HepG2 (cell line): ENCODE measurements at regions not wholly inside any gene's neighbourhood (a gene's known extent, or its start where the extent isn't known, plus 50 kb on each side); places are given as distances from the start of the nearest gene placed in this dataset.

Source experiments
- ATAC-seq: fragments of 200-7000 bp; cut with Tn5 transposase; 3 replicates; pipeline ENCODE4 v1.9.1; 2020; ENCODE audit warnings: mild to moderate bottlenecking, moderate library complexity
- BruUV-seq: library from RNA; stranded (reverse); fragments of 400-500 nt; replicated peaks from 2 replicates; lab custom pipeline; 2021; lab: Mats Ljungman, UMichigan
- CTCF ChIA-PET: fragments of 300-600 bp; formaldehyde crosslinking; extraction: SDS; loops from one replicate; lab custom pipeline; 2021; ENCODE audit warnings: low total read pairs, inconsistent platforms, low intra/inter-chr PET ratio; lab: Yijun Ruan, JAX
- POLR2A ChIA-PET: fragments of 350-600 bp; sonication (Branson Sonifier 250); formaldehyde crosslinking; loops from one replicate; lab custom pipeline; 2020; ENCODE audit warnings: antibody characterized with exemption, inconsistent platforms; lab: Yijun Ruan, JAX
- DNase-seq: peaks from one replicate; pipeline ENCODE4 v3.0.0-alpha.2; 2015; ENCODE audit warnings: low spot score
- FAIRE-seq: peaks from 3 replicates; lab custom pipeline; 2011; peaks lifted over from hg19 to GRCh38; lab: Jason Lieb, UNC
- H2AFZ ChIP-seq: one replicate; pipeline ENCODE4 v1.6.1; 2011; ENCODE audit warnings: low read length, inconsistent platforms
- H3K27ac ChIP-seq: fragments of 300-600 bp; 3 replicates; pipeline ENCODE4 v1.8.0; 2011; ENCODE audit warnings: mixed run types, mild to moderate bottlenecking, mixed read lengths, low read length, inconsistent platforms; ENCODE audit not compliant: insufficient read depth; ENCODE audit errors: extremely low read length
- H3K27me3 ChIP-seq, 2 experiments: fragments of 200-600 bp in 1 of 2; 2 replicates in 1 of 2; 3 replicates in 1 of 2; pipeline versions ENCODE4 v1.6.0 to v1.8.0; 2011; ENCODE audit warnings: low read length in 2 of 2, mild to moderate bottlenecking in 2 of 2, moderate library complexity in 2 of 2, inconsistent platforms in 1 of 2; ENCODE audit not compliant: insufficient read depth in 2 of 2, control insufficient read depth in 1 of 2
- H3K36me3 ChIP-seq, 2 experiments: fragments of 200-600 bp in 1 of 2; replicated peaks in 1 of 2; 2 replicates in 1 of 2; 3 replicates in 1 of 2; pipeline versions ENCODE4 v1.5.1 to v1.8.0; 2011; ENCODE audit warnings: low read length in 2 of 2, inconsistent platforms in 1 of 2; ENCODE audit not compliant: insufficient read depth in 2 of 2, control insufficient read depth in 1 of 2
- H3K4me1 ChIP-seq: 2 replicates; pipeline ENCODE4 v1.5.1; 2012; ENCODE audit warnings: low read length, inconsistent platforms; ENCODE audit not compliant: insufficient read depth
- H3K4me2 ChIP-seq: 2 replicates; pipeline ENCODE4 v1.6.0; 2011; ENCODE audit warnings: low read depth, low read length, inconsistent platforms
- H3K4me3 ChIP-seq, 3 experiments: fragments of 200-600 bp in 1 of 3; sonication (generic), shearing (Covaris generic) in 1 of 3; replicated peaks in 1 of 3; 2 replicates each; pipeline ENCODE4 v1.5.1; 2011 to 2016; ENCODE audit warnings: low read length in 3 of 3, inconsistent platforms in 2 of 3, low read depth in 2 of 3, mild to moderate bottlenecking in 2 of 3, control low read depth in 1 of 3, mixed read lengths in 1 of 3; ENCODE audit not compliant: insufficient read depth in 1 of 3
- H3K79me2 ChIP-seq: one replicate; pipeline ENCODE4 v1.6.1; 2011; ENCODE audit warnings: low read length, inconsistent platforms; ENCODE audit not compliant: insufficient read depth
- H3K9ac ChIP-seq: 2 replicates; pipeline ENCODE4 v1.6.0; 2011; ENCODE audit warnings: mild to moderate bottlenecking, low read depth, low read length, inconsistent platforms; ENCODE audit not compliant: insufficient read depth
- H3K9me3 ChIP-seq: 2 replicates; pipeline ENCODE4 v1.5.1; 2012; ENCODE audit warnings: mild to moderate bottlenecking, low read length
- H4K20me1 ChIP-seq: 2 replicates; pipeline ENCODE4 v1.6.0; 2011; ENCODE audit warnings: inconsistent platforms, mild to moderate bottlenecking, low read length, moderate library complexity; ENCODE audit not compliant: insufficient read depth
- ATF3 ChIP-seq: sonication (generic); formaldehyde crosslinking; IDR thresholded peaks from 2 replicates; pipeline ENCODE4 v1.4.0; 2020; ENCODE audit warnings: missing genetic modification reagents
- BORCS8-MEF2B ChIP-seq: sonication (generic); formaldehyde crosslinking; IDR thresholded peaks from 2 replicates; pipeline ENCODE4 v1.8.0; 2022; ENCODE audit warnings: mild to moderate bottlenecking, missing genetic modification reagents
- GTF2F1 ChIP-seq: fragments of 150-350 bp; IDR thresholded peaks from 2 replicates; pipeline ENCODE4 v1.6.1; 2014; ENCODE audit warnings: low read length
- HMG20B ChIP-seq: conservative IDR thresholded peaks from 2 replicates; pipeline ENCODE4 v1.6.1; 2016; ENCODE audit warnings: missing genetic modification reagents, missing compliant biosample characterization
- HNF1B ChIP-seq: sonication (generic); formaldehyde crosslinking; IDR thresholded peaks from 2 replicates; pipeline ENCODE4 v1.5.1; 2020; ENCODE audit warnings: mild to moderate bottlenecking, moderate library complexity, missing genetic modification reagents
- KLF9 ChIP-seq: IDR thresholded peaks from 2 replicates; pipeline ENCODE4 v1.6.1; 2016; ENCODE audit warnings: low read depth
- MTA1 ChIP-seq: sonication (generic); formaldehyde crosslinking; IDR thresholded peaks from 2 replicates; pipeline ENCODE4 v1.4.0; 2020; ENCODE audit warnings: missing genetic modification reagents, mild to moderate bottlenecking, borderline replicate concordance
- MYPOP ChIP-seq: sonication (generic); formaldehyde crosslinking; IDR thresholded peaks from 2 replicates; pipeline ENCODE4 v1.8.1; 2023; ENCODE audit warnings: mild to moderate bottlenecking, moderate library complexity, missing genetic modification reagents
- NBN ChIP-seq: fragments of 450-650 bp; conservative IDR thresholded peaks from 2 replicates; pipeline ENCODE4 v1.6.1; 2017
- SP4 ChIP-seq: sonication (generic); formaldehyde crosslinking; IDR thresholded peaks from 2 replicates; pipeline ENCODE4 v1.8.1; 2023; ENCODE audit warnings: mild to moderate bottlenecking, missing genetic modification reagents
- ZNF503 ChIP-seq: sonication (generic); formaldehyde crosslinking; IDR thresholded peaks from 2 replicates; pipeline ENCODE4 v1.4.0; 2020; ENCODE audit warnings: missing genetic modification reagents
- ZNF557 ChIP-seq: sonication (generic); formaldehyde crosslinking; IDR thresholded peaks from 2 replicates; pipeline ENCODE4 v1.4.0; 2020; ENCODE audit warnings: missing genetic modification reagents
- ZNF567 ChIP-seq: sonication (generic); formaldehyde crosslinking; IDR thresholded peaks from 2 replicates; pipeline ENCODE4 v1.8.1; 2023; ENCODE audit warnings: mild to moderate bottlenecking, missing genetic modification reagents, borderline replicate concordance
- ZNF83 ChIP-seq: sonication (generic); formaldehyde crosslinking; IDR thresholded peaks from 2 replicates; pipeline ENCODE4 v1.4.0; 2020; ENCODE audit warnings: missing genetic modification reagents, mild to moderate bottlenecking, borderline replicate concordance
- WGBS: methylation state at CpG from one replicate; pipeline ENCODE4 v1.1.6; 2017; ENCODE audit warnings: low lambda C conversion rate; 5-methylcytosine and 5-hydroxymethylcytosine counted together
- in situ Hi-C: cut with HindIII; loops from 2 replicates; pipeline ENCODE4 v1.10.0; 2017; ENCODE audit warnings: low pct_unique_long_range_greater_than_20kb; ENCODE audit not compliant: extremely low pct_ligation_motif_present
- intact Hi-C: fragments of 100-400 bp; cut with micrococcal nuclease; formaldehyde crosslinking; loops from one replicate; pipeline ENCODE4 v1.10.0; 2022; ENCODE audit not compliant: unreplicated experiment

- DNase-seq (no peak), FAIRE-seq (no peak), ATAC-seq (no peak)
- Histone ChIP-seq H3K36me3 (no peaks in the 10 kb centered on the region), H4K20me1 (no peaks in the 10 kb centered on the region), H3K27ac (no peak overlapping the region), H3K4me2 (no peak overlapping the region), H3K27me3 (no peaks in the 10 kb centered on the region; a peak in 2 of 5 replicates), H3K9ac (no peak overlapping the region), H3K4me1 (no peaks in the 10 kb centered on the region), H2AFZ (no peak overlapping the region), H3K9me3 (no peaks in the 10 kb centered on the region), H3K4me3 (no peak overlapping the region), H3K79me2 (no peaks in the 10 kb centered on the region)
- no TSS peak for BruUV-seq
- TF ChIP-seq ATF3 (CRISPR knock-in tag) (no peak), ZNF557 (CRISPR knock-in tag) (no peak), HMG20B (CRISPR knock-in tag) (no peak), HNF1B (CRISPR knock-in tag) (no peak), GTF2F1 (no peak), ZNF503 (CRISPR knock-in tag) (no peak), BORCS8-MEF2B (no peak), ZNF567 (CRISPR knock-in tag) (no peak), KLF9 (CRISPR knock-in tag) (no peak), MTA1 (no peak), ZNF83 (CRISPR knock-in tag) (no peak), NBN (no peak), MYPOP (CRISPR knock-in tag) (no peak), SP4 (no peak)
- in situ Hi-C loops: no loop called here
- 70% methylated on average over 7 of the region's 7 CpGs for WGBS
- ChIA-PET CTCF (no interaction called here), POLR2A (no interaction called here)
- intact Hi-C loops: no loop called here
Observed at GRCh38 chr15:52862677-52863076, 72.5 kb upstream of the ONECUT1 start.
